ENCODE measurements at regions not wholly inside any gene's neighbourhood (a gene's known extent, or its start where the extent isn't known, plus 50 kb on each side); places are given as distances from the start of the nearest gene placed in this dataset.

- Histone ChIP-seq H3K9me3 (ENCODE audit: control insufficient read depth in 4 of 4, low read length in 3 of 4) (no peaks in the 10 kb centered on the region), H3K27ac (ENCODE audit: low read depth in 1 of 2, low read length in 2 of 2) (no peak overlapping the region), H3K4me1 (ENCODE audit: control insufficient read depth in 4 of 4, insufficient read depth in 4 of 4, low read length in 3 of 4) (no peaks in the 10 kb centered on the region), H3K27me3 (ENCODE audit: control insufficient read depth in 4 of 4, insufficient read depth in 4 of 4, low read length in 3 of 4) (peaks cover 0 to 4% (median 0%) of the 10 kb centered on the region in 4 donors), H3K4me3 (ENCODE audit: low read depth in 1 of 3, low read length in 3 of 3) (no peak overlapping the region), H3K9ac (ENCODE audit: low read depth in 1 of 2, low read length in 2 of 2) (no peak overlapping the region), H3K36me3 (ENCODE audit: control insufficient read depth in 4 of 4, insufficient read depth in 3 of 4, low read depth in 1 of 4, low read length in 3 of 4) (no peaks in the 10 kb centered on the region)
- TF ChIP-seq SP1 (IDR thresholded peaks at IDR 0.05) (no peak), FOXA1 (IDR thresholded peaks at IDR 0.05) (no peak), YY1 (IDR thresholded peaks at IDR 0.05) (no peak), REST (IDR thresholded peaks at IDR 0.05) (no peak), HNF4A (conservative IDR thresholded peaks at IDR 0.05) (no peak), MAX (IDR thresholded peaks at IDR 0.05) (no peak), TAF1 (conservative IDR thresholded peaks at IDR 0.05) (no peak), GABPA (IDR thresholded peaks at IDR 0.05 in 1 of 2, conservative IDR thresholded peaks at IDR 0.05 in 1 of 2) (no peak), RAD21 (IDR thresholded peaks at IDR 0.05) (no peak)
- no peak for DNase-seq (ENCODE audit: low spot score)
These were observed 363.9 kb downstream of the KLHL13 start for GRCh38 chrX:117752745-117753144.

- H3K27ac ChIP-seq (ENCODE audit: low read depth in 1 of 2, low read length in 2 of 2) = no peak overlapping the region
- H3K4me3 ChIP-seq (ENCODE audit: low read depth in 1 of 3, low read length in 3 of 3) = no peak overlapping the region
- H3K9me3 ChIP-seq (ENCODE audit: control insufficient read depth in 4 of 4, low read length in 3 of 4) = no peaks in the 10 kb centered on the region
- H3K9ac ChIP-seq (ENCODE audit: low read depth in 1 of 2, low read length in 2 of 2) = no peak overlapping the region
- peaks cover 0 to 4% (median 0%) of the 10 kb centered on the region in 4 donors for H3K27me3 ChIP-seq (ENCODE audit: control insufficient read depth in 4 of 4, insufficient read depth in 4 of 4, low read length in 3 of 4)
- H3K36me3 ChIP-seq (ENCODE audit: control insufficient read depth in 4 of 4, insufficient read depth in 3 of 4, low read depth in 1 of 4, low read length in 3 of 4) = no peaks in the 10 kb centered on the region
- no peak for TF ChIP-seq SP1 (IDR thresholded peaks at IDR 0.05)
- TF ChIP-seq GABPA (IDR thresholded peaks at IDR 0.05 in 1 of 2, conservative IDR thresholded peaks at IDR 0.05 in 1 of 2) = no peak
- no peak for TF ChIP-seq CTCF (IDR thresholded peaks at IDR 0.05; ENCODE audit: low read depth, low read length, missing input control)
- TF ChIP-seq RXRA (IDR thresholded peaks at IDR 0.05) = no peak
- TF ChIP-seq, protein P1, sequence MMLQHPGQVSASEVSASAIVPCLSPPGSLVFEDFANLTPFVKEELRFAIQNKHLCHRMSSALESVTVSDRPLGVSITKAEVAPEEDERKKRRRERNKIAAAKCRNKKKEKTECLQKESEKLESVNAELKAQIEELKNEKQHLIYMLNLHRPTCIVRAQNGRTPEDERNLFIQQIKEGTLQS (IDR thresholded peaks at IDR 0.05) = no peak
- no peak for TF ChIP-seq TAF1 (conservative IDR thresholded peaks at IDR 0.05)
- TF ChIP-seq, protein P2, sequence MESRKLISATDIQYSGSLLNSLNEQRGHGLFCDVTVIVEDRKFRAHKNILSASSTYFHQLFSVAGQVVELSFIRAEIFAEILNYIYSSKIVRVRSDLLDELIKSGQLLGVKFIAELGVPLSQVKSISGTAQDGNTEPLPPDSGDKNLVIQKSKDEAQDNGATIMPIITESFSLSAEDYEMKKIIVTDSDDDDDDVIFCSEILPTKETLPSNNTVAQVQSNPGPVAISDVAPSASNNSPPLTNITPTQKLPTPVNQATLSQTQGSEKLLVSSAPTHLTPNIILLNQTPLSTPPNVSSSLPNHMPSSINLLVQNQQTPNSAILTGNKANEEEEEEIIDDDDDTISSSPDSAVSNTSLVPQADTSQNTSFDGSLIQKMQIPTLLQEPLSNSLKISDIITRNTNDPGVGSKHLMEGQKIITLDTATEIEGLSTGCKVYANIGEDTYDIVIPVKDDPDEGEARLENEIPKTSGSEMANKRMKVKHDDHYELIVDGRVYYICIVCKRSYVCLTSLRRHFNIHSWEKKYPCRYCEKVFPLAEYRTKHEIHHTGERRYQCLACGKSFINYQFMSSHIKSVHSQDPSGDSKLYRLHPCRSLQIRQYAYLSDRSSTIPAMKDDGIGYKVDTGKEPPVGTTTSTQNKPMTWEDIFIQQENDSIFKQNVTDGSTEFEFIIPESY (IDR thresholded peaks at IDR 0.05) = no peak
- no peak for TF ChIP-seq NR2F2 (IDR thresholded peaks at IDR 0.05)
- no peak for TF ChIP-seq REST (IDR thresholded peaks at IDR 0.05)
- TF ChIP-seq EGR1 (IDR thresholded peaks at IDR 0.05; ENCODE audit: low read depth in 2 of 2) = no peak
- TF ChIP-seq HNF4G (IDR thresholded peaks at IDR 0.05) = no peak
- TF ChIP-seq YY1 (IDR thresholded peaks at IDR 0.05) = no peak
- TF ChIP-seq HNF4A (conservative IDR thresholded peaks at IDR 0.05) = no peak
- TF ChIP-seq MAX (IDR thresholded peaks at IDR 0.05) = no peak
- no peaks in the 10 kb centered on the region for H3K4me1 ChIP-seq (ENCODE audit: control insufficient read depth in 4 of 4, insufficient read depth in 4 of 4, low read length in 3 of 4)
- no peak for DNase-seq (ENCODE audit: low spot score)
- WGBS = 76% methylated on average over 2 of the region's 2 CpGs
These were observed 365.5 kb downstream of the KLHL13 start for GRCh38 chrX:117751155-117751554.
